Transverse colon (tissue), 4 donors: ENCODE measurements at regions not wholly inside any gene's neighbourhood (a gene's known extent, or its start where the extent isn't known, plus 50 kb on each side); places are given as distances from the start of the nearest gene placed in this dataset.

ENCODE experiments used
- DNase-seq: peaks from one replicate; pipeline ENCODE4 v3.0.0-alpha.2; 2019
- H3K27ac ChIP-seq, 4 donors: fragments of 200-600 bp; sonication (generic); 2 replicates each; pipeline ENCODE4 v1.5.1; 2016 to 2018; ENCODE audit warnings: inconsistent platforms in 4 of 4
- H3K27me3 ChIP-seq: fragments of 200-600 bp; sonication (generic); 2 replicates; pipeline ENCODE4 v1.5.1; 2017; ENCODE audit warnings: inconsistent platforms
- H3K36me3 ChIP-seq, 4 donors: fragments of 200-600 bp; sonication (generic); 2 replicates each; pipeline ENCODE4 v1.5.1; 2017 to 2019; ENCODE audit warnings: inconsistent platforms in 4 of 4
- H3K4me1 ChIP-seq, 4 donors: fragments of 200-600 bp; sonication (generic); 2 replicates each; pipeline ENCODE4 v1.5.1; 2017 to 2020; ENCODE audit warnings: inconsistent platforms in 4 of 4
- H3K4me3 ChIP-seq, 4 donors: fragments of 200-600 bp; sonication (generic); 1 replicate in 1 of 4; 2 replicates in 3 of 4; pipeline versions ENCODE4 v1.5.1 to v1.6.1; 2017 to 2019; ENCODE audit warnings: inconsistent platforms in 4 of 4
- H3K9me3 ChIP-seq, 2 donors: fragments of 200-600 bp; sonication (generic); 2 replicates each; pipeline ENCODE4 v1.5.1; 2017 to 2019; ENCODE audit warnings: inconsistent platforms in 2 of 2
- CTCF ChIP-seq, 5 experiments: fragments of 200-600 bp in 3 of 5; fragments of 450-650 bp in 2 of 5; sonication (generic) in 3 of 5; IDR thresholded peaks; 1 replicate in 2 of 5; 2 replicates in 3 of 5; pipeline ENCODE4 v1.5.1; 2016 to 2017; ENCODE audit warnings: antibody characterized with exemption in 5 of 5, inconsistent platforms in 3 of 5, mild to moderate bottlenecking in 2 of 5, moderate library complexity in 1 of 5
- EP300 ChIP-seq: sonication (generic); formaldehyde crosslinking; IDR thresholded peaks from one replicate; pipeline ENCODE4 v1.6.1; 2017; ENCODE audit warnings: antibody characterized with exemption, low read depth
- POLR2A ChIP-seq: fragments of 450-650 bp; IDR thresholded peaks from one replicate; pipeline ENCODE4 v1.6.1; 2016; ENCODE audit warnings: antibody characterized with exemption, mild to moderate bottlenecking, moderate library complexity
- POLR2AphosphoS5 ChIP-seq, 3 donors: sonication (generic); formaldehyde crosslinking; IDR thresholded peaks; one replicate each; pipeline ENCODE4 v1.6.1; 2016; ENCODE audit warnings: antibody characterized with exemption in 3 of 3
- whole genome bisulfite sequencing, 2 donors: methylation state at CpG; one replicate each; pipeline ENCODE4 v1.1.5; 2018; ENCODE audit warnings: low coverage in 1 of 2; 5-methylcytosine and 5-hydroxymethylcytosine counted together
- in situ Hi-C, 4 donors: fragments of 200-750 bp; cut with MboI; loops; one replicate each; pipeline versions ENCODE4 v1.15.0 to v1.15.1; 2017; ENCODE audit warnings: low sequenced_read_pairs in 3 of 4, low pct_ligation_motif_present in 1 of 4, low pct_unique_long_range_greater_than_20kb in 1 of 4
- intact Hi-C: fragments of 100-400 bp; cut with DNase I; formaldehyde crosslinking; loops from one replicate; pipeline ENCODE4 v1.15.1; 2023; ENCODE audit warnings: low total_unique reads

GRCh38 chr2:79250656-79251055, 91.1 kb upstream of the REG3A start:
- no peaks in the 10 kb centered on the region for H3K36me3 ChIP-seq
- no peak overlapping the region for H3K27ac ChIP-seq
- no peaks in the 10 kb centered on the region for H3K4me1 ChIP-seq
- 69 to 77% methylated on average over 5 of the region's 5 CpGs for WGBS, 2 donors
- no peaks in the 10 kb centered on the region for H3K27me3 ChIP-seq
- intact Hi-C loops, result no loop called here
- no peaks in the 10 kb centered on the region for H3K9me3 ChIP-seq
- no peak overlapping the region for H3K4me3 ChIP-seq
- in situ Hi-C loops, result no loop called here
- no peak for DNase-seq
- no peak for TF ChIP-seq EP300
- no peak for TF ChIP-seq CTCF (IDR thresholded peaks at IDR 0.05)
- no peak for TF ChIP-seq POLR2AphosphoS5 (IDR thresholded peaks at IDR 0.05)
- no peak for TF ChIP-seq POLR2A

GRCh38 chr2:79248776-79249175, 89.2 kb upstream of the REG3A start:
- no peaks in the 10 kb centered on the region for H3K4me1 ChIP-seq

GRCh38 chr2:79235135-79235534, 75.6 kb upstream of the REG3A start:
- Histone ChIP-seq H3K27me3 (no peaks in the 10 kb centered on the region), H3K4me3 (no peak overlapping the region), H3K36me3 (no peaks in the 10 kb centered on the region), H3K27ac (no peak overlapping the region), H3K4me1 (no peaks in the 10 kb centered on the region), H3K9me3 (no peaks in the 10 kb centered on the region)
- in situ Hi-C loops (loop anchor here in 1 of 4 donors (25.0 kb wide), 1 partner anchor 627 kb away; no protein-coding TSS in a partner anchor), intact Hi-C loops (no loop called here)
- WGBS, 2 donors, result 28% methylated on average over 2 of the region's 2 CpGs; no CpG with 5 or more reads in 1 of the 2 donors
- DNase-seq, result no peak
- no peak for TF ChIP-seq CTCF (IDR thresholded peaks at IDR 0.05)
- no peak for TF ChIP-seq POLR2A
- TF ChIP-seq EP300, result no peak
- no peak for TF ChIP-seq POLR2AphosphoS5 (IDR thresholded peaks at IDR 0.05)

More at GRCh38 chr2:79248776-79249175, 89.2 kb upstream of the REG3A start:
- H3K27ac ChIP-seq, result no peak overlapping the region
- intact Hi-C loops, result no loop called here
- H3K36me3 ChIP-seq, result no peaks in the 10 kb centered on the region
- in situ Hi-C loops, result loop anchor here in 1 of 4 donors (25.0 kb wide), 1 partner anchor 614 kb away; no protein-coding TSS in a partner anchor
- WGBS, 2 donors, result 60 to 94% methylated on average over 1 of the region's 1 CpG
- H3K27me3 ChIP-seq, result no peaks in the 10 kb centered on the region
- TF ChIP-seq POLR2A (no peak), EP300 (no peak), POLR2AphosphoS5 (IDR thresholded peaks at IDR 0.05) (no peak), CTCF (IDR thresholded peaks at IDR 0.05) (no peak)
- DNase-seq, result no peak
- H3K9me3 ChIP-seq, result no peaks in the 10 kb centered on the region
- H3K4me3 ChIP-seq, result no peak overlapping the region

- Histone ChIP-seq H3K9me3 (no peaks in the 10 kb centered on the region), H3K27ac (no peak overlapping the region), H3K27me3 (no peaks in the 10 kb centered on the region), H3K4me1 (no peaks in the 10 kb centered on the region), H3K36me3 (no peaks in the 10 kb centered on the region), H3K4me3 (no peak overlapping the region)
- in situ Hi-C loops, result loop anchor here in 2 of 4 donors (10.0 kb wide), 1 partner anchor 179 kb away; no protein-coding TSS in a partner anchor
- DNase-seq, result no peak
- TF ChIP-seq POLR2AphosphoS5 (IDR thresholded peaks at IDR 0.05), result no peak
- TF ChIP-seq EP300, result no peak
- no peak for TF ChIP-seq CTCF (IDR thresholded peaks at IDR 0.05)
- no peak for TF ChIP-seq POLR2A
- intact Hi-C loops, result no loop called here
Observed at GRCh38 chr2:79223539-79223938, 64.0 kb upstream of the REG3A start.
